GM12873 (cell line): ENCODE measurements at regions not wholly inside any gene's neighbourhood (a gene's known extent, or its start where the extent isn't known, plus 50 kb on each side); places are given as distances from the start of the nearest gene placed in this dataset.

ENCODE experiments used
- CTCF ChIP-seq: IDR thresholded peaks from 2 replicates; pipeline ENCODE4 v1.5.1; 2012; ENCODE audit warnings: low read depth, mild to moderate bottlenecking, moderate library complexity, low read length, control low read depth; ENCODE audit not compliant: insufficient read depth; ENCODE audit errors: missing control alignments

GRCh38 chr14:97077253-97077653, 280.1 kb downstream of the VRK1 start:
- TF ChIP-seq CTCF = no peak

- no peak for TF ChIP-seq CTCF
These were observed 280.5 kb downstream of the VRK1 start for GRCh38 chr14:97077687-97078086.

- no peak for TF ChIP-seq CTCF
These were observed 283.8 kb downstream of the VRK1 start for GRCh38 chr14:97080991-97081390.

- no peak for TF ChIP-seq CTCF
These were observed 298.1 kb downstream of the VRK1 start for GRCh38 chr14:97095269-97095668.

- TF ChIP-seq CTCF = no peak
These were observed 300.1 kb downstream of the VRK1 start for GRCh38 chr14:97097296-97097695.

- no peak for TF ChIP-seq CTCF
These were observed 303.1 kb downstream of the VRK1 start for GRCh38 chr14:97100306-97100705.

GRCh38 chr14:97101561-97101960, 304.4 kb downstream of the VRK1 start:
- TF ChIP-seq CTCF = no peak
